Neural cell (in vitro differentiated cells): ENCODE measurements at regions not wholly inside any gene's neighbourhood (a gene's known extent, or its start where the extent isn't known, plus 50 kb on each side); places are given as distances from the start of the nearest gene placed in this dataset.

Experiments
- H2AFZ ChIP-seq: fragments of 200-600, 300-800 bp; sonication (generic), shearing (Covaris generic); 2 replicates; pipeline ENCODE4 v1.6.0; 2014; ENCODE audit warnings: low read depth, mild to moderate bottlenecking, antibody characterized with exemption, low read length, moderate library complexity
- H3F3A ChIP-seq: fragments of 200-600 bp; shearing (Covaris generic); 2 replicates; pipeline ENCODE4 v1.6.1; 2016; ENCODE audit warnings: mild to moderate bottlenecking, moderate library complexity, mixed read lengths, antibody characterized with exemption, low read length; ENCODE audit not compliant: insufficient read depth, poor library complexity, severe bottlenecking
- H3K27ac ChIP-seq: fragments of 200-600, 300-800 bp; sonication (generic), shearing (Covaris generic); 2 replicates; pipeline ENCODE4 v1.5.1; 2014; ENCODE audit warnings: mild to moderate bottlenecking, low read length, moderate library complexity
- H3K27me3 ChIP-seq: fragments of 300-800, 200-600 bp; sonication (generic), shearing (Covaris generic); 2 replicates; pipeline ENCODE4 v1.6.0; 2014; ENCODE audit warnings: mild to moderate bottlenecking, low read depth, low read length, moderate library complexity; ENCODE audit not compliant: insufficient read depth
- H3K36me3 ChIP-seq: fragments of 300-800, 200-600 bp; sonication (generic), shearing (Covaris generic); 2 replicates; pipeline ENCODE4 v1.5.1; 2014; ENCODE audit warnings: mild to moderate bottlenecking, antibody characterized with exemption, low read length, moderate library complexity; ENCODE audit not compliant: insufficient read depth
- H3K4me2 ChIP-seq: fragments of 300-800, 200-600 bp; sonication (generic), shearing (Covaris generic); 2 replicates; pipeline ENCODE4 v1.6.0; 2014; ENCODE audit warnings: mild to moderate bottlenecking, low read length
- H3K4me3 ChIP-seq: fragments of 300-800, 200-600 bp; sonication (generic), shearing (Covaris generic); 2 replicates; pipeline ENCODE4 v1.5.1; 2014; ENCODE audit warnings: mild to moderate bottlenecking, low read length, moderate library complexity
- H3K79me2 ChIP-seq: fragments of 200-600 bp; shearing (Covaris generic); replicated peaks from 2 replicates; pipeline ENCODE4 v1.6.0; 2014; ENCODE audit warnings: mild to moderate bottlenecking, low read length, moderate library complexity; ENCODE audit not compliant: insufficient read depth
- H3K9ac ChIP-seq: fragments of 300-800, 200-600 bp; sonication (generic), shearing (Covaris generic); 2 replicates; pipeline ENCODE4 v1.6.1; 2016; ENCODE audit warnings: mild to moderate bottlenecking, low read length, mixed read lengths
- H3K9me2 ChIP-seq: fragments of 200-600 bp; shearing (Covaris generic); 2 replicates; pipeline ENCODE4 v1.6.1; 2016; ENCODE audit warnings: mild to moderate bottlenecking, low read length, mixed read lengths; ENCODE audit not compliant: insufficient read depth
- H3K9me3 ChIP-seq: fragments of 200-600, 300-800 bp; sonication (generic), shearing (Covaris generic); 2 replicates; pipeline ENCODE4 v1.6.1; 2016; ENCODE audit warnings: mild to moderate bottlenecking, mixed run types, low read length, moderate library complexity, mixed read lengths
- H4K20me1 ChIP-seq: fragments of 200-600 bp; shearing (Covaris generic); 2 replicates; pipeline ENCODE4 v1.6.1; 2016; ENCODE audit warnings: mild to moderate bottlenecking, mixed run types; ENCODE audit not compliant: insufficient read depth
- CTCF ChIP-seq: fragments of 450-650 bp; IDR thresholded peaks from 2 replicates; pipeline ENCODE4 v1.5.1; 2014; ENCODE audit warnings: antibody characterized with exemption, mild to moderate bottlenecking, moderate library complexity; ENCODE audit not compliant: poor library complexity, severe bottlenecking
- EP300 ChIP-seq: fragments of 450-650 bp; conservative IDR thresholded peaks from 2 replicates; pipeline ENCODE4 v1.6.1; 2014; ENCODE audit warnings: antibody characterized with exemption, mild to moderate bottlenecking, moderate library complexity; ENCODE audit not compliant: poor library complexity, severe bottlenecking
- EZH2 ChIP-seq: fragments of 200-600, 300-800 bp; shearing (Covaris generic), sonication (generic); IDR thresholded peaks from 2 replicates; pipeline ENCODE4 v1.6.1; 2014; ENCODE audit warnings: antibody characterized with exemption, low read length, borderline replicate concordance, mild to moderate bottlenecking; ENCODE audit not compliant: insufficient read depth, poor library complexity, severe bottlenecking
- MXI1 ChIP-seq: fragments of 450-650 bp; conservative IDR thresholded peaks from 2 replicates; pipeline ENCODE4 v1.6.1; 2014; ENCODE audit warnings: antibody characterized with exemption, mild to moderate bottlenecking; ENCODE audit not compliant: poor library complexity, severe bottlenecking
- POLR2AphosphoS5 ChIP-seq: IDR thresholded peaks from 2 replicates; pipeline ENCODE4 v1.6.1; 2012
- RAD21 ChIP-seq: fragments of 450-650 bp; conservative IDR thresholded peaks from 2 replicates; pipeline ENCODE4 v1.6.1; 2014; ENCODE audit warnings: antibody characterized with exemption, mild to moderate bottlenecking, moderate library complexity
- REST ChIP-seq: IDR thresholded peaks from 2 replicates; pipeline ENCODE4 v1.6.1; 2012; ENCODE audit warnings: borderline replicate concordance
- SMC3 ChIP-seq: fragments of 450-650 bp; conservative IDR thresholded peaks from 2 replicates; pipeline ENCODE4 v1.6.1; 2014; ENCODE audit warnings: antibody characterized with exemption, mild to moderate bottlenecking, moderate library complexity; ENCODE audit not compliant: poor library complexity
- TAF1 ChIP-seq: IDR thresholded peaks from 2 replicates; pipeline ENCODE4 v1.6.1; 2012; ENCODE audit warnings: low read depth

GRCh38 chr15:66625531-66625930 is 59.7 kb upstream of the LCTL start:
- no peaks in the 10 kb centered on the region for H3K79me2 ChIP-seq
- TF ChIP-seq REST (no peak), EZH2 (no peak), MXI1 (no peak), POLR2AphosphoS5 (no peak), RAD21 (no peak), TAF1 (no peak), CTCF (no peak), EP300 (no peak), SMC3 (no peak)
- H4K20me1 ChIP-seq = no peaks in the 10 kb centered on the region
- no peaks in the 10 kb centered on the region for H3K9me3 ChIP-seq
- no peaks in the 10 kb centered on the region for H3K36me3 ChIP-seq
- H3F3A ChIP-seq = no peaks in the 10 kb centered on the region
- H2AFZ ChIP-seq = no peak overlapping the region
- H3K27me3 ChIP-seq = peaks cover 8% of the 10 kb centered on the region
- no peak overlapping the region for H3K4me3 ChIP-seq
- H3K4me2 ChIP-seq = no peak overlapping the region
- no peak overlapping the region for H3K9ac ChIP-seq
- no peak overlapping the region for H3K27ac ChIP-seq
- H3K9me2 ChIP-seq = no peaks in the 10 kb centered on the region

GRCh38 chr15:66625974-66626373 is 60.2 kb upstream of the LCTL start:
- no peaks in the 10 kb centered on the region for H3K9me3 ChIP-seq
- H3K9ac ChIP-seq = no peak overlapping the region
- no peaks in the 10 kb centered on the region for H3K36me3 ChIP-seq
- no peak overlapping the region for H3K4me2 ChIP-seq
- no peak overlapping the region for H3K4me3 ChIP-seq
- H3K9me2 ChIP-seq = no peaks in the 10 kb centered on the region
- no peaks in the 10 kb centered on the region for H3K79me2 ChIP-seq
- H4K20me1 ChIP-seq = no peaks in the 10 kb centered on the region
- no peaks in the 10 kb centered on the region for H3F3A ChIP-seq
- peaks cover 8% of the 10 kb centered on the region for H3K27me3 ChIP-seq
- TF ChIP-seq EP300 (no peak), CTCF (no peak), REST (no peak), SMC3 (no peak), MXI1 (no peak), POLR2AphosphoS5 (no peak), EZH2 (no peak), RAD21 (no peak), TAF1 (no peak)
- H3K27ac ChIP-seq = no peak overlapping the region
- no peak overlapping the region for H2AFZ ChIP-seq
